Astrocyte (in vitro differentiated cells and primary cell): ENCODE measurements at regions not wholly inside any gene's neighbourhood (a gene's known extent, or its start where the extent isn't known, plus 50 kb on each side); places are given as distances from the start of the nearest gene placed in this dataset.

Source experiments
- DNase-seq: peaks from one replicate; pipeline ENCODE4 v3.0.0-alpha.2; 2010; ENCODE audit warnings: low read depth
- FAIRE-seq: peaks from 2 replicates; lab custom pipeline; 2011; peaks lifted over from hg19 to GRCh38; lab: Jason Lieb, UNC
- H2AFZ ChIP-seq: 2 replicates; pipeline ENCODE4 v1.6.0; 2012; ENCODE audit warnings: low read depth, low read length, inconsistent platforms
- H3K27ac ChIP-seq: 2 replicates; pipeline ENCODE4 v1.5.1; 2011; ENCODE audit warnings: low read depth, low read length, inconsistent platforms
- H3K27me3 ChIP-seq: 2 replicates; pipeline ENCODE4 v1.6.0; 2011; ENCODE audit warnings: low read length, inconsistent platforms; ENCODE audit not compliant: insufficient read depth
- H3K36me3 ChIP-seq: 2 replicates; pipeline ENCODE4 v1.5.1; 2011; ENCODE audit warnings: low read length, inconsistent platforms; ENCODE audit not compliant: insufficient read depth
- H3K4me1 ChIP-seq: 2 replicates; pipeline ENCODE4 v1.5.1; 2011; ENCODE audit warnings: low read length, inconsistent platforms; ENCODE audit not compliant: insufficient read depth
- H3K4me2 ChIP-seq: 2 replicates; pipeline ENCODE4 v1.6.0; 2012; ENCODE audit warnings: low read length, inconsistent platforms
- H3K4me3 ChIP-seq: 2 replicates; pipeline ENCODE4 v1.5.1; 2011; ENCODE audit warnings: low read depth, mild to moderate bottlenecking, low read length, inconsistent platforms; ENCODE audit not compliant: insufficient read depth
- H3K79me2 ChIP-seq: 2 replicates; pipeline ENCODE4 v1.6.0; 2012; ENCODE audit warnings: mild to moderate bottlenecking, low read length, inconsistent platforms; ENCODE audit not compliant: insufficient read depth
- H3K9ac ChIP-seq: 2 replicates; pipeline ENCODE4 v1.6.0; 2012; ENCODE audit warnings: mild to moderate bottlenecking, low read length, inconsistent platforms
- H3K9me3 ChIP-seq: 2 replicates; pipeline ENCODE4 v1.5.1; 2012; ENCODE audit warnings: low read depth, mild to moderate bottlenecking, low read length, inconsistent platforms; ENCODE audit not compliant: insufficient read depth
- H4K20me1 ChIP-seq: 2 replicates; pipeline ENCODE4 v1.6.0; 2012; ENCODE audit warnings: low read length, inconsistent platforms; ENCODE audit not compliant: insufficient read depth
- H3K27ac Mint-ChIP-seq: one replicate; pipeline ENCODE4 v1.8.0; 2021; ENCODE audit warnings: mild to moderate bottlenecking, mixed read lengths; ENCODE audit not compliant: unreplicated experiment
- H3K27me3 Mint-ChIP-seq: one replicate; pipeline ENCODE4 v1.8.0; 2021; ENCODE audit warnings: low read depth, mixed read lengths; ENCODE audit not compliant: unreplicated experiment
- H3K36me3 Mint-ChIP-seq: one replicate; pipeline ENCODE4 v1.8.0; 2021; ENCODE audit warnings: low read depth, mixed read lengths; ENCODE audit not compliant: unreplicated experiment
- H3K4me1 Mint-ChIP-seq: one replicate; pipeline ENCODE4 v1.8.0; 2021; ENCODE audit warnings: low read depth, mixed read lengths; ENCODE audit not compliant: unreplicated experiment
- H3K4me3 Mint-ChIP-seq: one replicate; pipeline ENCODE4 v1.8.0; 2021; ENCODE audit warnings: mild to moderate bottlenecking, moderate library complexity, mixed read lengths; ENCODE audit not compliant: unreplicated experiment
- H3K9me3 Mint-ChIP-seq: one replicate; pipeline ENCODE4 v1.8.0; 2021; ENCODE audit warnings: mild to moderate bottlenecking, mixed read lengths; ENCODE audit not compliant: unreplicated experiment
- EZH2 ChIP-seq: IDR thresholded peaks from 2 replicates; pipeline ENCODE4 v1.6.1; 2012; ENCODE audit warnings: mild to moderate bottlenecking, low read length, inconsistent platforms; ENCODE audit not compliant: insufficient read depth
- TF ChIP-seq, protein P1 (sequence below): IDR thresholded peaks from 2 replicates; pipeline ENCODE4 v1.5.1; 2011; ENCODE audit warnings: low read depth, mild to moderate bottlenecking, inconsistent platforms, low read length, moderate library complexity; ENCODE audit not compliant: insufficient read depth

- Mint-ChIP-seq H3K9me3 (peaks cover 2% of the 10 kb centered on the region), H3K36me3 (no peaks in the 10 kb centered on the region), H3K27me3 (peaks cover 4% of the 10 kb centered on the region), H3K27ac (no peak overlapping the region), H3K4me1 (peaks cover 19% of the 10 kb centered on the region), H3K4me3 (no peak overlapping the region)
- Histone ChIP-seq H3K9ac (no peak overlapping the region), H3K36me3 (no peaks in the 10 kb centered on the region), H3K27ac (no peak overlapping the region), H3K9me3 (peaks cover 11% of the 10 kb centered on the region), H4K20me1 (no peaks in the 10 kb centered on the region), H3K79me2 (no peaks in the 10 kb centered on the region), H3K4me2 (no peak overlapping the region), H2AFZ (no peak overlapping the region), H3K4me1 (peaks cover 16% of the 10 kb centered on the region), H3K4me3 (no peak overlapping the region), H3K27me3 (no peaks in the 10 kb centered on the region)
- TF ChIP-seq EZH2: no peak
- TF ChIP-seq, protein P1, sequence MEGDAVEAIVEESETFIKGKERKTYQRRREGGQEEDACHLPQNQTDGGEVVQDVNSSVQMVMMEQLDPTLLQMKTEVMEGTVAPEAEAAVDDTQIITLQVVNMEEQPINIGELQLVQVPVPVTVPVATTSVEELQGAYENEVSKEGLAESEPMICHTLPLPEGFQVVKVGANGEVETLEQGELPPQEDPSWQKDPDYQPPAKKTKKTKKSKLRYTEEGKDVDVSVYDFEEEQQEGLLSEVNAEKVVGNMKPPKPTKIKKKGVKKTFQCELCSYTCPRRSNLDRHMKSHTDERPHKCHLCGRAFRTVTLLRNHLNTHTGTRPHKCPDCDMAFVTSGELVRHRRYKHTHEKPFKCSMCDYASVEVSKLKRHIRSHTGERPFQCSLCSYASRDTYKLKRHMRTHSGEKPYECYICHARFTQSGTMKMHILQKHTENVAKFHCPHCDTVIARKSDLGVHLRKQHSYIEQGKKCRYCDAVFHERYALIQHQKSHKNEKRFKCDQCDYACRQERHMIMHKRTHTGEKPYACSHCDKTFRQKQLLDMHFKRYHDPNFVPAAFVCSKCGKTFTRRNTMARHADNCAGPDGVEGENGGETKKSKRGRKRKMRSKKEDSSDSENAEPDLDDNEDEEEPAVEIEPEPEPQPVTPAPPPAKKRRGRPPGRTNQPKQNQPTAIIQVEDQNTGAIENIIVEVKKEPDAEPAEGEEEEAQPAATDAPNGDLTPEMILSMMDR: no peak
- FAIRE-seq (no peak), DNase-seq (no peak)
These were observed 154.3 kb downstream of the ADAMTS15 start for GRCh38 chr11:130602641-130603334.

DNA sequence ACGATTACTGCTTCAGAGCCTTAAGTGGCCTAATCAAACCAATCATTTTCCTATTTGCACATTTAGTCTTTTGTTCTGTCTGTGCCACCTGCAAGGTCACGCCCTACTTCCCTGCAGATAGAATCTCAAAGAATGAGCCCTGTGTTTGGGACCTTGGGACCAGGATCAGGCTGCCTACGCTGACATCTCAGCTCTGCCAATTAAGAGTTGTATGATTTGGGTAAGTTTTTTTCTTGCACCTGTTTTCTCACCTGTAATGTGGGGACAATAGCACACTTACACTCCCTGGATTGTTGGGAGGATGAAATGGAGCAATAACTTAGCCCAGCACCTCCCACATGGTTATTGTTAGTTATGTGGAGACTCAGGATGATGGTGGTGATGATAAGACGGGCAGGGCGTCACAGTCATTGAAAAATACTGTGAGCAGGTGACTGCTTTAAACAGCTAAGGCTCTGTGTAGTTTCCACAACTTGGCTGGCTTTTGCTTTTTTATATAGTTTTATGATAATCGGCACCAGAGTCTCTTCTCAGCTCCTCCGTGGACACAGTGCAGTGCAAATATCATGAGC lies 155.0 kb downstream of the ADAMTS15 start:
- TF ChIP-seq EZH2: no peak
- TF ChIP-seq, protein P1: no peak
- no peak overlapping the region for H3K27ac Mint-ChIP-seq
- Histone ChIP-seq H3K9ac (no peak overlapping the region), H3K4me1 (peaks cover 16% of the 10 kb centered on the region), H2AFZ (no peak overlapping the region), H3K27ac (no peak overlapping the region), H3K36me3 (no peaks in the 10 kb centered on the region), H3K9me3 (peaks cover 11% of the 10 kb centered on the region), H3K79me2 (no peaks in the 10 kb centered on the region), H3K27me3 (no peaks in the 10 kb centered on the region), H3K4me3 (no peak overlapping the region), H4K20me1 (no peaks in the 10 kb centered on the region), H3K4me2 (no peak overlapping the region)
- H3K27me3 Mint-ChIP-seq: peaks cover 4% of the 10 kb centered on the region
- H3K9me3 Mint-ChIP-seq: peaks cover 2% of the 10 kb centered on the region
- FAIRE-seq (no peak), DNase-seq (no peak)
- no peaks in the 10 kb centered on the region for H3K36me3 Mint-ChIP-seq
- no peak overlapping the region for H3K4me3 Mint-ChIP-seq
- H3K4me1 Mint-ChIP-seq: peaks cover 19% of the 10 kb centered on the region

GRCh38 chr11:130604606-130605005 lies 156.2 kb downstream of the ADAMTS15 start:
- no peak overlapping the region for H3K4me2 ChIP-seq
- Mint-ChIP-seq H3K4me1 (peaks cover 19% of the 10 kb centered on the region), H3K9me3 (peaks cover 3% of the 10 kb centered on the region), H3K4me3 (no peak overlapping the region), H3K27ac (no peak overlapping the region), H3K36me3 (no peaks in the 10 kb centered on the region), H3K27me3 (peaks cover 4% of the 10 kb centered on the region)
- peaks cover 16% of the 10 kb centered on the region for H3K4me1 ChIP-seq
- TF ChIP-seq, protein P1: no peak
- no peak for TF ChIP-seq EZH2
- no peak overlapping the region for H2AFZ ChIP-seq
- no peaks in the 10 kb centered on the region for H3K79me2 ChIP-seq
- no peaks in the 10 kb centered on the region for H4K20me1 ChIP-seq
- DNase-seq (no peak), FAIRE-seq (no peak)
- no peaks in the 10 kb centered on the region for H3K27me3 ChIP-seq
- H3K9me3 ChIP-seq: peaks cover 11% of the 10 kb centered on the region
- no peaks in the 10 kb centered on the region for H3K36me3 ChIP-seq
- no peak overlapping the region for H3K9ac ChIP-seq
- no peak overlapping the region for H3K27ac ChIP-seq
- H3K4me3 ChIP-seq: no peak overlapping the region
